Psoas muscle (tissue), 7 donors: ENCODE measurements at regions not wholly inside any gene's neighbourhood (a gene's known extent, or its start where the extent isn't known, plus 50 kb on each side); places are given as distances from the start of the nearest gene placed in this dataset.

ENCODE experiments used
- ATAC-seq, 4 donors: fragments of 200-7000 bp; cut with Tn5 transposase; one replicate each; pipeline ENCODE4 v1.9.1; 2020; ENCODE audit warnings: moderate library complexity in 3 of 4, mild to moderate bottlenecking in 2 of 4
- DNase-seq, 2 donors: peaks; one replicate each; pipeline ENCODE4 v3.0.0-alpha.2; 2020
- H3K27ac ChIP-seq: fragments of 200-600 bp; one replicate; pipeline ENCODE4 v1.8.0; 2022
- H3K27me3 ChIP-seq, 3 donors: fragments of 200-600 bp in 1 of 3; one replicate each; pipeline versions ENCODE4 v1.6.1 to v1.8.0; 2013 to 2022; ENCODE audit warnings: low read length in 2 of 3, mild to moderate bottlenecking in 2 of 3, moderate library complexity in 1 of 3; ENCODE audit not compliant: insufficient read depth in 3 of 3
- H3K36me3 ChIP-seq, 2 donors: fragments of 200-600 bp in 1 of 2; one replicate each; pipeline versions ENCODE4 v1.6.1 to v1.8.0; 2013 to 2022; ENCODE audit warnings: low read depth in 1 of 2, mild to moderate bottlenecking in 1 of 2, moderate library complexity in 1 of 2; ENCODE audit not compliant: insufficient read depth in 1 of 2
- H3K4me1 ChIP-seq: fragments of 200-600 bp; one replicate; pipeline ENCODE4 v1.8.0; 2022
- H3K4me3 ChIP-seq: fragments of 200-600 bp; one replicate; pipeline ENCODE4 v1.8.0; 2022; ENCODE audit warnings: mild to moderate bottlenecking
- H3K9me3 ChIP-seq: fragments of 200-600 bp; one replicate; pipeline ENCODE4 v1.8.0; 2022
- WGBS, 3 donors: extraction: QIAGEN DNeasy Blood & Tissue Kit; methylation state at CpG; one replicate each; pipeline versions ENCODE4 v1.1.6 to v1.1.7; 2013; 5-methylcytosine and 5-hydroxymethylcytosine counted together
- intact Hi-C, 2 donors: fragments of 100-400 bp; cut with DNase I; formaldehyde crosslinking; loops; one replicate each; pipeline versions ENCODE4 v1.11.0 to v1.14.2; 2022
- TF ChIP-seq, protein P1 (sequence below): fragments of 200-600 bp; IDR thresholded peaks from one replicate; pipeline ENCODE4 v1.8.0; 2022; ENCODE audit warnings: antibody characterized with exemption
- donor health status: healthy with polysubstance abuse.
- donor health status: DM: no; HTN: no; CAD: no; lungs with moderate emphysema.
- donor health status: Bipolar disorder and iron deficiency.
- donor health status: healthy.
- donor health status: DM: yes; HTN: yes; CAD: no.
- donor health status: DM: no; HTN: no; CAD: no.
- donor health status: DM: yes; HTN: yes; CAD: no.

- DNase-seq: no peak
- Histone ChIP-seq H3K4me1 (no peaks in the 10 kb centered on the region), H3K4me3 (no peak overlapping the region), H3K36me3 (no peaks in the 10 kb centered on the region), H3K27me3 (no peaks in the 10 kb centered on the region), H3K27ac (no peak overlapping the region), H3K9me3 (no peaks in the 10 kb centered on the region)
- WGBS, 3 donors: 62 to 77% (median 66%) methylated on average over 3 of the region's 3 CpGs
- intact Hi-C loops: no loop called here
- TF ChIP-seq, protein P1, sequence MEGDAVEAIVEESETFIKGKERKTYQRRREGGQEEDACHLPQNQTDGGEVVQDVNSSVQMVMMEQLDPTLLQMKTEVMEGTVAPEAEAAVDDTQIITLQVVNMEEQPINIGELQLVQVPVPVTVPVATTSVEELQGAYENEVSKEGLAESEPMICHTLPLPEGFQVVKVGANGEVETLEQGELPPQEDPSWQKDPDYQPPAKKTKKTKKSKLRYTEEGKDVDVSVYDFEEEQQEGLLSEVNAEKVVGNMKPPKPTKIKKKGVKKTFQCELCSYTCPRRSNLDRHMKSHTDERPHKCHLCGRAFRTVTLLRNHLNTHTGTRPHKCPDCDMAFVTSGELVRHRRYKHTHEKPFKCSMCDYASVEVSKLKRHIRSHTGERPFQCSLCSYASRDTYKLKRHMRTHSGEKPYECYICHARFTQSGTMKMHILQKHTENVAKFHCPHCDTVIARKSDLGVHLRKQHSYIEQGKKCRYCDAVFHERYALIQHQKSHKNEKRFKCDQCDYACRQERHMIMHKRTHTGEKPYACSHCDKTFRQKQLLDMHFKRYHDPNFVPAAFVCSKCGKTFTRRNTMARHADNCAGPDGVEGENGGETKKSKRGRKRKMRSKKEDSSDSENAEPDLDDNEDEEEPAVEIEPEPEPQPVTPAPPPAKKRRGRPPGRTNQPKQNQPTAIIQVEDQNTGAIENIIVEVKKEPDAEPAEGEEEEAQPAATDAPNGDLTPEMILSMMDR: no peak
- no peak for ATAC-seq
These were observed 651.3 kb upstream of the ACO1 start for GRCh38 chr9:31733166-31733565.

DNA sequence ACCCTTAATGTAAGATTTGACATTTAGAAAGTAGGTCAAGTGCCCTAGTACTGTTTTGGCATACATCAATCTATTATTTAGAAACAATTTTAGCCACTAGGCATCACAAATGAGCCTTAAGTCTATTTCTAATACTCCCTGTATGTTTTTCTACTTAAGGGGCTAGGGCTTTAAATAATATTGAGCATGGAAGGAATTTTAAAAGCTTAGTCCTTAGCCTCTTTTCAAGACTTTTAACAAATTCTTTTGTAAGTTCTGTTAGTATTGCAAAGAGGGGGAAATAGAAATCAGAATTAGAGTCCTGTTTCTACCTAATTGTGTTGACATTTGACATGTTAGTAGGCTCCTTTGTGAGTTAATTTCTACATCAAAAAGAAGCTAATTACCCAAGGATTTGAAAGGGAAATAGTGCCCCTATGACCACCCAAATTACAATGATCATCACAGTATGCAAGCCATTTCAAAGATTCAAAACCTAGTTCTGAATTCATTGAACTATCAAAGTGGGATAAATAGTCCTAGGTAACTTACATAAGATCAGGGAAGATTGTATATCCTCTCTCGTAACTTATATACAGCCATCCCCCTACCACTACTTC lies 647.8 kb upstream of the ACO1 start:
- H3K27me3 ChIP-seq: no peaks in the 10 kb centered on the region
- H3K27ac ChIP-seq: no peak overlapping the region
- H3K4me1 ChIP-seq: no peaks in the 10 kb centered on the region
- H3K36me3 ChIP-seq: no peaks in the 10 kb centered on the region
- no peak overlapping the region for H3K4me3 ChIP-seq
- H3K9me3 ChIP-seq: no peaks in the 10 kb centered on the region
- intact Hi-C loops: no loop called here
- TF ChIP-seq, protein P1: no peak
- ATAC-seq (no peak), DNase-seq (no peak)
- WGBS, 3 donors: 94 to 97% (median 96%) methylated on average over 1 of the region's 1 CpG

DNA sequence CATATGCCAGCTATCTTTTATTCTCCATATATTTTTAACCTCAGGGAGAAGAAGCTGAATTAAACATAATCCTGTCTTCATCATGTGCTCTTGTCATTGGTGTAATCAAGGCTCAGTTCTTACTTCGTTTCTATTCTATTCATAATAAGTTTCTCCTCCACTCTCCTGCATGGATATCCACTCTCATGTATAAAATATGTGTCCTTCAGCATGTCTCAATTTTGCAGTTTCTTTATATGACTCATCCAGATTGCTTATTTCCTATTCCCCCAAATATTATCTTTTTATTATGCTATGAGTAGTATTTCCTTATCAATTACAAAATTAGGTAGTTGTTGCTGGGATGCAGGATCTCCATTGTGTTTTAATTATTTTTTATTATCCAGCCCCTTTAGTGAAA lies 643.7 kb upstream of the ACO1 start:
- no peak for DNase-seq
- TF ChIP-seq, protein P1: no peak
- Histone ChIP-seq H3K4me3 (no peak overlapping the region), H3K9me3 (no peaks in the 10 kb centered on the region), H3K36me3 (no peaks in the 10 kb centered on the region), H3K27ac (no peak overlapping the region), H3K4me1 (no peaks in the 10 kb centered on the region), H3K27me3 (no peaks in the 10 kb centered on the region)
- 75 to 85% (median 76%) methylated on average over 1 of the region's 1 CpG for WGBS, 3 donors
- no peak for ATAC-seq
- intact Hi-C loops: loop anchor here in 1 of 2 donors (5.0 kb wide), 1 partner anchor 173 kb away; no protein-coding TSS in a partner anchor

- H3K4me3 ChIP-seq: no peak overlapping the region
These were observed 639.9 kb upstream of the ACO1 start for GRCh38 chr9:31744589-31744988.

More at GRCh38 chr9:31744589-31744988, 639.9 kb upstream of the ACO1 start:
- no peak for ATAC-seq
- TF ChIP-seq, protein P1: no peak
- Histone ChIP-seq H3K27me3 (no peaks in the 10 kb centered on the region), H3K36me3 (no peaks in the 10 kb centered on the region), H3K4me1 (no peaks in the 10 kb centered on the region), H3K27ac (no peak overlapping the region), H3K9me3 (no peaks in the 10 kb centered on the region)
- intact Hi-C loops: loop anchor here in 1 of 2 donors (5.0 kb wide), 1 partner anchor 177 kb away; no protein-coding TSS in a partner anchor
- no peak for DNase-seq
- 67 to 76% (median 76%) methylated on average over 3 of the region's 3 CpGs for WGBS, 3 donors
